Pancreas (tissue), 10 donors: ENCODE measurements at regions not wholly inside any gene's neighbourhood (a gene's known extent, or its start where the extent isn't known, plus 50 kb on each side); places are given as distances from the start of the nearest gene placed in this dataset.
"Not testable (repeated sequence)": the region's sequence is repeated elsewhere in the genome, so short reads cannot be mapped to it uniquely, and the experiment has no call there.

Source experiments
- ATAC-seq, 4 donors: fragments of 200-7000 bp; cut with Tn5 transposase; one replicate each; pipeline versions ENCODE4 v1.8.0 to v1.9.1; 2020; ENCODE audit warnings: mild to moderate bottlenecking in 4 of 4, moderate library complexity in 4 of 4
- DNase-seq, 6 donors: peaks; one replicate each; pipeline ENCODE4 v3.0.0-alpha.2; 2020
- FAIRE-seq: peaks from 2 replicates; lab custom pipeline; 2012; peaks lifted over from hg19 to GRCh38; lab: Jason Lieb, UNC
- H3K27ac ChIP-seq, 4 donors: fragments of 200-600 bp; sonication (generic); 1 replicate in 3 of 4; 2 replicates in 1 of 4; pipeline versions ENCODE4 v1.5.0 to v1.8.0; 2020
- H3K27me3 ChIP-seq, 4 donors: fragments of 200-600 bp; one replicate each; pipeline ENCODE4 v1.8.0; 2021
- H3K36me3 ChIP-seq, 3 donors: fragments of 200-600 bp; sonication (generic) in 1 of 3; one replicate each; pipeline versions ENCODE4 v1.5.0 to v1.8.0; 2020 to 2021
- H3K4me1 ChIP-seq, 3 donors: fragments of 200-600 bp; one replicate each; pipeline ENCODE4 v1.8.0; 2021
- H3K4me3 ChIP-seq, 4 donors: fragments of 200-600 bp; sonication (generic) in 2 of 4; one replicate each; pipeline versions ENCODE4 v1.5.0 to v1.8.0; 2020 to 2021
- H3K9me3 ChIP-seq, 4 donors: fragments of 200-600 bp; one replicate each; pipeline ENCODE4 v1.8.0; 2021
- WGBS, 2 donors: extraction: QIAGEN DNeasy Blood & Tissue Kit; methylation state at CpG; one replicate each; pipeline ENCODE4 v1.1.7; 2013; 5-methylcytosine and 5-hydroxymethylcytosine counted together
- intact Hi-C, 3 donors: fragments of 100-400 bp; cut with DNase I; formaldehyde crosslinking; loops; one replicate each; pipeline versions ENCODE4 v1.11.1 to v1.14.2; 2022
- TF ChIP-seq, protein P1 (sequence below), 4 donors: fragments of 200-600 bp; sonication (generic) in 3 of 4; IDR thresholded peaks; one replicate each; pipeline versions ENCODE4 v1.5.0 to v1.8.0; 2021; ENCODE audit warnings: antibody characterized with exemption in 4 of 4
- donor health status: healthy with polysubstance abuse.
- donor health status: DM: no; HTN: no; CAD: no; lungs with moderate emphysema.
- donor health status: DM: no; HTN: no; CAD: no.
- donor health status: control.
- donor health status: control.
- donor health status: Bipolar disorder and iron deficiency.
- donor health status: DM: yes; HTN: yes; CAD: no.
- donor health status: DM: no; HTN: no; CAD: no.
- donor health status: DM: no; HTN: no; CAD: no.
- donor health status: DM: yes; HTN: yes; CAD: no.

DNA sequence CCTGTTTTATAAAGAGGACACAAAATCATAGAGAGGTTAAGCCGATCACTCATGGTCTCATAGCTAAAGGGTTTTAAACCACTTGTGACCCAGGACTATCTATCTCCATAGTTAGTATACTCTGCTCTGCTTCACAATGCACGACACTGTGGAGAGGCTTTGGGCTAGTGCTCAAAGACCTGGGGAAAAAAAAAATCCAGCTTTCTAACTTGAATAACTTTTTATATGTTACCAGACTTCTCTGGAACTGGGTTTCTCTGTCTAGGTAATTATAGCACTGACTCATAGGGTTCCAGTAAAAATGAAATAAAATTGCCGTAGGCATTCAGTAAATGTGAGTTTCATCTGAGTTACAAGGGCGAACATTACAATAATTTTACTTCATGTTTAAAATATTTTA, 273.7 kb upstream of the TECRL start:
- H3K4me1 ChIP-seq = no peaks in the 10 kb centered on the region
- no peak for DNase-seq
- H3K36me3 ChIP-seq = no peaks in the 10 kb centered on the region
- ATAC-seq = no peak
- intact Hi-C loops = no loop called here
- TF ChIP-seq, protein P1, sequence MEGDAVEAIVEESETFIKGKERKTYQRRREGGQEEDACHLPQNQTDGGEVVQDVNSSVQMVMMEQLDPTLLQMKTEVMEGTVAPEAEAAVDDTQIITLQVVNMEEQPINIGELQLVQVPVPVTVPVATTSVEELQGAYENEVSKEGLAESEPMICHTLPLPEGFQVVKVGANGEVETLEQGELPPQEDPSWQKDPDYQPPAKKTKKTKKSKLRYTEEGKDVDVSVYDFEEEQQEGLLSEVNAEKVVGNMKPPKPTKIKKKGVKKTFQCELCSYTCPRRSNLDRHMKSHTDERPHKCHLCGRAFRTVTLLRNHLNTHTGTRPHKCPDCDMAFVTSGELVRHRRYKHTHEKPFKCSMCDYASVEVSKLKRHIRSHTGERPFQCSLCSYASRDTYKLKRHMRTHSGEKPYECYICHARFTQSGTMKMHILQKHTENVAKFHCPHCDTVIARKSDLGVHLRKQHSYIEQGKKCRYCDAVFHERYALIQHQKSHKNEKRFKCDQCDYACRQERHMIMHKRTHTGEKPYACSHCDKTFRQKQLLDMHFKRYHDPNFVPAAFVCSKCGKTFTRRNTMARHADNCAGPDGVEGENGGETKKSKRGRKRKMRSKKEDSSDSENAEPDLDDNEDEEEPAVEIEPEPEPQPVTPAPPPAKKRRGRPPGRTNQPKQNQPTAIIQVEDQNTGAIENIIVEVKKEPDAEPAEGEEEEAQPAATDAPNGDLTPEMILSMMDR (IDR thresholded peaks at IDR 0.05) = no peak
- no peak overlapping the region for H3K4me3 ChIP-seq
- no peak for FAIRE-seq
- WGBS, 2 donors = 58 to 73% methylated on average over 4 of the region's 4 CpGs
- no peak overlapping the region for H3K27ac ChIP-seq
- H3K9me3 ChIP-seq = peaks cover 0 to 4% (median 0%) of the 10 kb centered on the region in 4 donors
- H3K27me3 ChIP-seq = peaks cover 0 to 2% (median 0%) of the 10 kb centered on the region in 4 donors

DNA sequence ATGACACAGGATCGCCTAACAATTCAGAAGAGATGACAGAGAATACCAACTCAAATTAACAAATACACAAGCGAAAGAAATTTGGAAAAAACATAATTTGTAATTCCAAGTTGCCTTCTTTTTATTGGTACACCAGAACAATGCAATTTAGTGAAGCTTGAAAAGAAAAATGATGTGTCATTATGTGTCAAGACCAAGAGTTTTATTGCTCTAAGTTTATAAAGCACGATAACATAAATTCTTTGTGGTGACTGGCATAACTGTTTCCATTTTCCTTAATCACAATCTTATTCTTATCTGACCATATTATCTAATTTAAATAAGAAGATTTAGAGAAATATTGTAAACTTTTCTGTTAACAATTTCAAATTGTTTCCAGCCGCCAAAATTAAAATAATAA, 273.2 kb upstream of the TECRL start:
- Histone ChIP-seq H3K9me3 (peaks cover 0 to 4% (median 0%) of the 10 kb centered on the region in 4 donors), H3K4me1 (no peaks in the 10 kb centered on the region), H3K27ac (no peak overlapping the region), H3K36me3 (no peaks in the 10 kb centered on the region), H3K4me3 (no peak overlapping the region), H3K27me3 (peaks cover 0 to 2% (median 0%) of the 10 kb centered on the region in 4 donors)
- intact Hi-C loops = no loop called here
- DNase-seq (no peak), FAIRE-seq (no peak), ATAC-seq (no peak)
- 67 to 83% methylated on average over 4 of the region's 4 CpGs for WGBS, 2 donors
- TF ChIP-seq, protein P1 (IDR thresholded peaks at IDR 0.05) = no peak

DNA sequence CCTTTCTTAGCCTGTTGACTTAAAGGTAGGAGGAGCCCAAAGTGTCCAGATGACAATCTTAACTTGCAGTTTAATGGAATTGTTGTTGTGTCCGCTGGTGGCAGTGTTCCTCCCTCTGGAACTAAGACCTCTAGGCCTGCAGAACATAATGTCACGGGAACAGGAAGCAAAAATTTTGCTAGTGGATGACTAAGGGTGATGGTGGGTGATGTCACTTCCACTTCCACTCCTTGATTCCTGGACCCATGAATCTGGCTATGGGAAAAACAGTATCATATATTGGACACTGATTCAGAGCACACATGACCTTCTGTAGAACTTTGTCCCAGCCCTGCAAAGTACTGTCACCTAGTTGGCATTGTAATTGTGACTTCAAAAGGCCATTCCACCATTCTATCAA, 263.9 kb upstream of the TECRL start:
- intact Hi-C loops, H3K4me1 ChIP-seq, FAIRE-seq, DNase-seq, H3K27ac ChIP-seq, H3K4me3 ChIP-seq, H3K36me3 ChIP-seq, H3K9me3 ChIP-seq, H3K27me3 ChIP-seq, ATAC-seq: not testable (repeated sequence)
- 38 to 47% methylated on average over 2 of the region's 2 CpGs for WGBS, 2 donors

DNA sequence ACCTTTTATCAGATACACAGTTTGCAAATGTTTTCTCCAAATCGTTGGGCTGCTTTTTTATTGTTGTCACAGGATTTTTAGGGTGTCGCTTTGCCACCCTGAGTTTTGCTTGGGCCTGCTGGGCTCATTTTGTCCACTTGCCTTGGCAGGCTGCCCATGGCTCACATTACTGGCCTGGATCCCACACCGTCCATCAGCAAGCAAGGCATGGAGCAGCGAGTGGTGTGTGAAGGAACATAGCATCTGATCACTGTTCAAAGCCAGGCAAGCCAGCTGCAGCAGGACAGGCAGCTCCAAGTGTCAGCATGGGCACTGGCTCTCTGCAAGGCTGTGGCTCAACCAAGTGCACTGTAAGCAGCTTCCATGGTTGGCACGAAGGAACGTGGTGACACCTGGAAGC, 261.4 kb upstream of the TECRL start:
- H3K36me3 ChIP-seq = no peaks in the 10 kb centered on the region
- TF ChIP-seq, protein P1 (IDR thresholded peaks at IDR 0.05) = no peak
- FAIRE-seq = no peak
- intact Hi-C loops = no loop called here
- H3K4me1 ChIP-seq = no peaks in the 10 kb centered on the region
- DNase-seq = peak in 3 of 6 donors; percentile 20 to 54 (median 45)
- H3K9me3 ChIP-seq = no peaks in the 10 kb centered on the region
- no peak overlapping the region for H3K4me3 ChIP-seq
- WGBS, 2 donors = 65 to 78% methylated on average over 6 of the region's 6 CpGs
- H3K27ac ChIP-seq = no peak overlapping the region
- ATAC-seq = no peak
- no peaks in the 10 kb centered on the region for H3K27me3 ChIP-seq

DNA sequence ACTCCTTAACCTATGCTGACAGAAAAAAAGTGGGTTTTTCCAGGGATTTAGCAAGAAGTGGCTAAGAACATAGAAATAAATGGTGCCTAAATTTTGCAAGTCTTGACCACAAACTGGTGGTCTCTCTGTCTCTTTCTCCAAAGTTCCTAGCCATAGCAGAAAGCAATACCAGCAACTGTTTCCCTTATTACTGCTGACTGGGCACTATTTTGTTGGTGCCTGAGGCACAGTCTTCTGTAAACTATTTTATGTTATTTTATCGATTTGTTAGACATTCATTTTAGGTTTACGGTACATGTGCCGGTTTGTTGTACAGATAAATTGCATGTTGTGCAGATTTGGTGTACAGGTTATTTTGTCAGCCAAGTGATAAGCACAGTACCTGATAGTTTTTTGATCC, 234.6 kb upstream of the TECRL start:
- intact Hi-C loops = no loop called here

More for the DNA sequence above, 234.6 kb upstream of the TECRL start:
- no peak for DNase-seq
- WGBS, 2 donors = 90 to 94% methylated on average over 3 of the region's 3 CpGs
- no peak overlapping the region for H3K4me3 ChIP-seq
- no peaks in the 10 kb centered on the region for H3K27me3 ChIP-seq
- FAIRE-seq = no peak
- H3K27ac ChIP-seq = no peak overlapping the region
- no peaks in the 10 kb centered on the region for H3K9me3 ChIP-seq
- ATAC-seq = no peak
- no peaks in the 10 kb centered on the region for H3K4me1 ChIP-seq
- TF ChIP-seq, protein P1 (IDR thresholded peaks at IDR 0.05) = no peak
- H3K36me3 ChIP-seq = no peaks in the 10 kb centered on the region
